Thyroid gland (tissue), 4 donors: ENCODE measurements at regions not wholly inside any gene's neighbourhood (a gene's known extent, or its start where the extent isn't known, plus 50 kb on each side); places are given as distances from the start of the nearest gene placed in this dataset.

ENCODE experiments used
- CTCF ChIP-seq, 6 experiments: fragments of 200-600 bp in 3 of 6; fragments of 450-650 bp in 3 of 6; sonication (generic) in 3 of 6; IDR thresholded peaks; one replicate each; pipeline ENCODE4 v1.5.1; 2016 to 2019; ENCODE audit warnings: antibody characterized with exemption in 6 of 6, mild to moderate bottlenecking in 2 of 6, inconsistent platforms in 1 of 6, moderate library complexity in 1 of 6
- POLR2A ChIP-seq, 2 donors: fragments of 450-650 bp; IDR thresholded peaks; one replicate each; pipeline ENCODE4 v1.6.1; 2017; ENCODE audit warnings: antibody characterized with exemption in 2 of 2, mild to moderate bottlenecking in 2 of 2, moderate library complexity in 1 of 2

DNA sequence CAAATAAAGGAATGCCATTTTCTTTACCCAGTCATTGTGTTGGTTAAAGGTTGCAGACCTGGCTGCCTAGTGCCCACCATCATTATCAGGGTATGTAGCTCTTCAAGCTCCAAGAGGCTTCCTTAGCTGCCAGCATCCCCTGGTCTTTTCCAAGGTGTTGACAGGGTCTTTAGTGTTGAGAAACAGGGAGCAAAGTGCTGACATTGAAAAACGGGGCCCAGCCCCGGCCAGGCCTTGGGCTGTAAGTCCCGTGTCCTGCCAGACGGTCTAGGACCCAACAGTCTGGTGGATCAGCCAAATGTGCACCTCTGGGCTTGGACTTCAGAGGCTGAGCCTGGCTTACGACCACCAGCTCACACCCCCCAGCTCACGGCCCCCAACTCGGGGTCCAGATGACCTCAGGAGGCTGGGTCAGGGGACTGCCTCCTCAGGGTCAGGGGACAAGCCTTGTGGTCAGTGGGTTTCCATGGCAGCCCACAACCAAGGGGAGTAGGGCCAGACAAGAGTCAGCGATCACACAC is 114.4 kb upstream of the MLN start:
- TF ChIP-seq CTCF (IDR thresholded peaks at IDR 0.05) (no peak), POLR2A (IDR thresholded peaks at IDR 0.05) (no peak)
